K562 (cell line): ENCODE measurements at regions not wholly inside any gene's neighbourhood (a gene's known extent, or its start where the extent isn't known, plus 50 kb on each side); places are given as distances from the start of the nearest gene placed in this dataset.

ENCODE experiments used
- ATAC-seq: fragments of 200-7000 bp; cut with Tn5 transposase; 3 replicates; pipeline ENCODE4 v1.9.1; 2020; ENCODE audit warnings: moderate library complexity
- BruUV-seq: library from RNA; stranded (reverse); fragments of 400-500 nt; replicated peaks from 2 replicates; lab custom pipeline; 2021; lab: Mats Ljungman, UMichigan
- CTCF ChIA-PET: fragments of 300-600 bp; formaldehyde crosslinking; extraction: SDS; loops from one replicate; lab custom pipeline; 2021; ENCODE audit warnings: low intra/inter-chr PET ratio; lab: Yijun Ruan, JAX
- POLR2A ChIA-PET: fragments of 300-600, 350-650 bp; sonication (Branson Sonifier 250); formaldehyde crosslinking; extraction: SDS; loops from one replicate; lab custom pipeline; 2021; ENCODE audit warnings: antibody characterized with exemption, inconsistent platforms; lab: Yijun Ruan, JAX
- DNase-seq, 4 experiments: peaks; one replicate each; pipeline versions ENCODE4 v3.0.0 to v3.0.0-alpha.2; 2011 to 2018; ENCODE audit warnings: low spot score in 3 of 4, mixed read lengths in 3 of 4; ENCODE audit errors: extremely low read depth in 1 of 4
- FAIRE-seq: peaks from 2 replicates; lab custom pipeline; 2011; peaks lifted over from hg19 to GRCh38; lab: Jason Lieb, UNC
- H2AFZ ChIP-seq: 2 replicates; pipeline ENCODE4 v1.6.0; 2011; ENCODE audit warnings: low read depth, low read length, control low read depth, inconsistent platforms
- H3K27ac ChIP-seq: fragments of 200-600 bp; 3 replicates; pipeline ENCODE4 v1.8.0; 2011; ENCODE audit warnings: low read depth, mild to moderate bottlenecking, control low read depth, inconsistent platforms, low read length, moderate library complexity, mixed read lengths; ENCODE audit errors: extremely low read depth
- H3K27me3 ChIP-seq, 2 experiments: fragments of 300-600 bp in 1 of 2; 2 replicates in 1 of 2; 3 replicates in 1 of 2; pipeline versions ENCODE4 v1.6.0 to v1.8.0; 2011; ENCODE audit warnings: inconsistent platforms in 2 of 2, low read length in 2 of 2, mild to moderate bottlenecking in 1 of 2, mixed read lengths in 1 of 2, moderate library complexity in 1 of 2; ENCODE audit not compliant: control insufficient read depth in 2 of 2, insufficient read depth in 2 of 2
- H3K36me3 ChIP-seq: fragments of 300-600 bp; 3 replicates; pipeline ENCODE4 v1.8.0; 2011; ENCODE audit warnings: mild to moderate bottlenecking, low read length, inconsistent platforms; ENCODE audit not compliant: control insufficient read depth, insufficient read depth
- H3K4me1 ChIP-seq, 2 experiments: fragments of 200-600 bp in 1 of 2; replicated peaks in 1 of 2; 2 replicates in 1 of 2; 3 replicates in 1 of 2; pipeline versions ENCODE4 v1.5.1 to v1.8.0; 2011; ENCODE audit warnings: inconsistent platforms in 2 of 2, low read length in 2 of 2, mild to moderate bottlenecking in 1 of 2, mixed read lengths in 1 of 2, moderate library complexity in 1 of 2; ENCODE audit not compliant: control insufficient read depth in 2 of 2, insufficient read depth in 2 of 2
- H3K4me2 ChIP-seq: 2 replicates; pipeline ENCODE4 v1.6.1; 2011; ENCODE audit warnings: low read length, control low read depth, inconsistent platforms, mixed read lengths; ENCODE audit not compliant: insufficient read depth
- H3K4me3 ChIP-seq: fragments of 200-600 bp; sonication (generic), shearing (Covaris generic); 2 replicates; pipeline ENCODE4 v1.5.1; 2016; ENCODE audit warnings: control low read depth, inconsistent platforms
- H3K79me2 ChIP-seq: fragments of 200-600 bp; 3 replicates; pipeline ENCODE4 v1.8.0; 2011; ENCODE audit warnings: low read length, inconsistent platforms; ENCODE audit not compliant: control insufficient read depth, insufficient read depth
- H3K9ac ChIP-seq, 2 experiments: 2 replicates each; pipeline versions ENCODE4 v1.6.0 to v1.6.1; 2011; ENCODE audit warnings: low read depth in 2 of 2, low read length in 2 of 2, control low read depth in 1 of 2, inconsistent platforms in 1 of 2, mild to moderate bottlenecking in 1 of 2, mixed read lengths in 1 of 2; ENCODE audit not compliant: insufficient read depth in 1 of 2
- H3K9me1 ChIP-seq: one replicate; pipeline ENCODE4 v1.6.0; 2011; ENCODE audit warnings: inconsistent platforms, mild to moderate bottlenecking, low read length, moderate library complexity; ENCODE audit not compliant: control insufficient read depth, insufficient read depth
- H3K9me3 ChIP-seq: replicated peaks from 2 replicates; pipeline ENCODE4 v1.5.1; 2011; ENCODE audit warnings: low read depth, low read length, inconsistent platforms; ENCODE audit not compliant: control insufficient read depth, insufficient read depth
- H4K20me1 ChIP-seq: replicated peaks from 2 replicates; pipeline ENCODE4 v1.6.1; 2011; ENCODE audit warnings: low read length, inconsistent platforms, mixed read lengths; ENCODE audit not compliant: control insufficient read depth, insufficient read depth
- ELF4 ChIP-seq: fragments of 450-650 bp; formaldehyde crosslinking; IDR thresholded peaks from 2 replicates; pipeline ENCODE4 v1.4.0; 2022; ENCODE audit warnings: missing genetic modification characterization
- MAZ ChIP-seq, 2 experiments: fragments of 450-650 bp in 1 of 2; sonication (generic) in 1 of 2; formaldehyde crosslinking; IDR thresholded peaks in 1 of 2; conservative IDR thresholded peaks in 1 of 2; 2 replicates each; pipeline versions ENCODE4 v1.4.0 to v1.5.0; 2020; ENCODE audit warnings: mild to moderate bottlenecking in 1 of 2, missing genetic modification reagents in 1 of 2
- NONO ChIP-seq, 2 experiments: fragments of 200-400 bp in 1 of 2; fragments of 450-650 bp in 1 of 2; formaldehyde crosslinking in 1 of 2; IDR thresholded peaks; 2 replicates each; pipeline ENCODE4 v1.6.1; 2017; ENCODE audit warnings: low read depth in 2 of 2, mild to moderate bottlenecking in 2 of 2, moderate library complexity in 2 of 2, low read length in 1 of 2
- PTBP1 ChIP-seq: fragments of 200-400 bp; formaldehyde crosslinking; IDR thresholded peaks from 2 replicates; pipeline ENCODE4 v1.6.1; 2017; ENCODE audit warnings: low read depth, low read length
- SMARCC2 ChIP-seq: fragments of 450-650 bp; IDR thresholded peaks from 2 replicates; pipeline ENCODE4 v1.6.1; 2017; ENCODE audit warnings: antibody characterized with exemption, moderate library complexity, mild to moderate bottlenecking, low read depth
- SRSF9 ChIP-seq: fragments of 200-400 bp; formaldehyde crosslinking; IDR thresholded peaks from 2 replicates; pipeline ENCODE4 v1.6.1; 2017; ENCODE audit warnings: low read depth, low read length, borderline replicate concordance
- STAT6 ChIP-seq: sonication (generic); formaldehyde crosslinking; IDR thresholded peaks from 2 replicates; pipeline ENCODE4 v1.8.1; 2023; ENCODE audit warnings: mild to moderate bottlenecking, missing genetic modification reagents
- TEAD4 ChIP-seq, 2 experiments: sonication (generic) in 1 of 2; formaldehyde crosslinking in 1 of 2; IDR thresholded peaks; 2 replicates each; pipeline versions ENCODE4 v1.6.1 to v1.8.0; 2012 to 2022; ENCODE audit warnings: borderline replicate concordance in 1 of 2, inconsistent platforms in 1 of 2, low read length in 1 of 2, mild to moderate bottlenecking in 1 of 2, missing genetic modification reagents in 1 of 2
- TSHZ1 ChIP-seq: fragments of 250-450 bp; sonication (Bioruptor Pico); IDR thresholded peaks from 2 replicates; pipeline ENCODE4 v1.4.0; 2020; ENCODE audit warnings: mild to moderate bottlenecking, moderate library complexity
- ZNF133 ChIP-seq: fragments of 250-450 bp; sonication (Bioruptor Pico); IDR thresholded peaks from 2 replicates; pipeline ENCODE4 v1.4.0; 2020; ENCODE audit warnings: mild to moderate bottlenecking
- WGBS: fragments of 100-300 bp; shearing (Covaris generic); methylation state at CpG from one replicate; pipeline ENCODE4 v1.1.6; 2016; ENCODE audit warnings: low coverage, mixed read lengths; ENCODE audit not compliant: insufficient coverage; ENCODE audit errors: missing lambda C conversion rate; 5-methylcytosine and 5-hydroxymethylcytosine counted together
- in situ Hi-C: fragments of 300-500 bp; cut with MboI; formaldehyde crosslinking; loops from 4 replicates; pipeline ENCODE4 v1.15.0; 2018; ENCODE audit warnings: inconsistent platforms, mixed read lengths
- intact Hi-C: fragments of 100-400 bp; cut with micrococcal nuclease; formaldehyde crosslinking; loops from 2 replicates; pipeline ENCODE4 v1.14.2; 2022

- WGBS = 2% methylated on average over 3 of the region's 3 CpGs
- Histone ChIP-seq H3K27ac (no peak overlapping the region), H2AFZ (no peak overlapping the region), H3K9me3 (no peaks in the 10 kb centered on the region), H3K36me3 (no peaks in the 10 kb centered on the region)
- no TSS peak for BruUV-seq
- CTCF ChIA-PET = no interaction called here
- TF ChIP-seq ELF4 = no peak
- TF ChIP-seq MAZ (CRISPR knock-in tag; conservative IDR thresholded peaks at IDR 0.05 in 1 of 2, IDR thresholded peaks at IDR 0.05 in 1 of 2) = no peak
- no peak for TF ChIP-seq PTBP1
- TF ChIP-seq, all 486 proteins: peak for 0
- DNase-seq (no peak), FAIRE-seq (no peak), ATAC-seq (no peak)
- Histone ChIP-seq H3K9me1 (no peaks in the 10 kb centered on the region), H3K4me2 (no peak overlapping the region), H3K79me2 (no peaks in the 10 kb centered on the region), H3K9ac (no peak overlapping the region), H4K20me1 (no peaks in the 10 kb centered on the region), H3K4me3 (no peak overlapping the region), H3K27me3 (no peaks in the 10 kb centered on the region), H3K4me1 (no peaks in the 10 kb centered on the region)
- intact Hi-C loops = no loop called here
- POLR2A ChIA-PET = no interaction called here
- in situ Hi-C loops = no loop called here
Measured at GRCh38 chr4:30535255-30535654, 184.9 kb upstream of the PCDH7 start.

DNA sequence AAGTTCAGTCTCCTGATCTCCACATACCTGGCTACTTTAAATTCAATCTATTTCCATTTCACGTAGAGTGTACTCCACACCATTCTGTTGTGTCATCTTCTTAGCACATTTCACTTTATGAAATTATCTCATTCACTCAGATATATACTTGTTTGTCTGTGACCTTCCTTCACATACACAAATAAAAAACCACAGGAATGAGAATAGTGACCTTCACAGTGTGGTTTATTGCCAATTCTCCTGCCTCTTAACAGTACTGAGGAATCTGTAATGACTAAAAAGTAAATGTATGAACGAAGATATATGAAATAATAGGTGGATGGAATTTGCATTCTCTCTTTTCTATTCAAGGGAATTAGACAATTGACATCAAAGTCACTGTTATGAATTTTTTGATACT, 183.9 kb upstream of the PCDH7 start:
- 4% methylated on average over 2 of the region's 2 CpGs for WGBS
- intact Hi-C loops = no loop called here
- no peaks in the 10 kb centered on the region for H3K9me1 ChIP-seq
- H3K27me3 ChIP-seq = no peaks in the 10 kb centered on the region
- no peak overlapping the region for H3K9ac ChIP-seq
- DNase-seq (no peak), FAIRE-seq (no peak), ATAC-seq (no peak)
- BruUV-seq = no TSS peak
- in situ Hi-C loops = no loop called here
- ChIA-PET CTCF (no interaction called here), POLR2A (no interaction called here)
- H4K20me1 ChIP-seq = no peaks in the 10 kb centered on the region
- H3K4me3 ChIP-seq = no peak overlapping the region
- H3K9me3 ChIP-seq = no peaks in the 10 kb centered on the region
- no peaks in the 10 kb centered on the region for H3K79me2 ChIP-seq
- H3K36me3 ChIP-seq = no peaks in the 10 kb centered on the region
- H2AFZ ChIP-seq = no peak overlapping the region
- H3K4me1 ChIP-seq = no peaks in the 10 kb centered on the region
- H3K4me2 ChIP-seq = no peak overlapping the region
- no peak overlapping the region for H3K27ac ChIP-seq
- TF ChIP-seq NONO (IDR thresholded peaks at IDR 0.05; ENCODE audit: low read depth in 2 of 2, low read length in 1 of 2) (no peak), TSHZ1 (no peak), STAT6 (CRISPR knock-in tag) (no peak), SMARCC2 (no peak), ELF4 (no peak), SRSF9 (no peak), TEAD4 (IDR thresholded peaks at IDR 0.05; ENCODE audit: low read length) (no peak), TEAD4 (CRISPR knock-in tag; IDR thresholded peaks at IDR 0.05; ENCODE audit: borderline replicate concordance) (no peak), ZNF133 (no peak)
